ENCODE measurements at regions not wholly inside any gene's neighbourhood (a gene's known extent, or its start where the extent isn't known, plus 50 kb on each side); places are given as distances from the start of the nearest gene placed in this dataset.

- no peak overlapping the region for H3K4me2 ChIP-seq (ENCODE audit: low read length)
- H3K36me3 ChIP-seq (ENCODE audit: control insufficient read depth, insufficient read depth, low read length): no peaks in the 10 kb centered on the region
- H3K9me3 ChIP-seq (ENCODE audit: control insufficient read depth, low read length): no peaks in the 10 kb centered on the region
- no peak overlapping the region for H3K9ac ChIP-seq
- no peak overlapping the region for H3K27ac ChIP-seq
- no peak overlapping the region for H2AFZ ChIP-seq
- no peak for TF ChIP-seq CTCF (IDR thresholded peaks at IDR 0.05)
- H3K4me3 ChIP-seq (ENCODE audit: low read depth, low read length): no peak overlapping the region
- no peaks in the 10 kb centered on the region for H3K4me1 ChIP-seq
- H3K79me2 ChIP-seq: no peaks in the 10 kb centered on the region
- no peaks in the 10 kb centered on the region for H3K27me3 ChIP-seq (ENCODE audit: control insufficient read depth, insufficient read depth, low read length)
These were observed 63.0 kb upstream of the ZNF536 start for GRCh38 chr19:30309176-30309575.

GRCh38 chr19:30309905-30310601 lies 62.1 kb upstream of the ZNF536 start:
- Histone ChIP-seq H3K9me3 (ENCODE audit: control insufficient read depth, low read length) (no peaks in the 10 kb centered on the region), H3K4me2 (ENCODE audit: low read length) (no peak overlapping the region), H3K9ac (no peak overlapping the region), H3K79me2 (no peaks in the 10 kb centered on the region), H3K36me3 (ENCODE audit: control insufficient read depth, insufficient read depth, low read length) (no peaks in the 10 kb centered on the region), H2AFZ (no peak overlapping the region), H3K27me3 (ENCODE audit: control insufficient read depth, insufficient read depth, low read length) (no peaks in the 10 kb centered on the region), H3K4me1 (no peaks in the 10 kb centered on the region), H3K27ac (no peak overlapping the region), H3K4me3 (ENCODE audit: low read depth, low read length) (no peak overlapping the region)
- no peak for TF ChIP-seq CTCF (IDR thresholded peaks at IDR 0.05)

- H3K36me3 ChIP-seq (ENCODE audit: control insufficient read depth, insufficient read depth, low read length): no peaks in the 10 kb centered on the region
- no peaks in the 10 kb centered on the region for H3K79me2 ChIP-seq
- no peak overlapping the region for H3K4me2 ChIP-seq (ENCODE audit: low read length)
- no peak overlapping the region for H3K4me3 ChIP-seq (ENCODE audit: low read depth, low read length)
- no peaks in the 10 kb centered on the region for H3K9me3 ChIP-seq (ENCODE audit: control insufficient read depth, low read length)
- no peak overlapping the region for H2AFZ ChIP-seq
- no peak for TF ChIP-seq CTCF (IDR thresholded peaks at IDR 0.05)
- H3K9ac ChIP-seq: no peak overlapping the region
- H3K4me1 ChIP-seq: no peaks in the 10 kb centered on the region
- no peaks in the 10 kb centered on the region for H3K27me3 ChIP-seq (ENCODE audit: control insufficient read depth, insufficient read depth, low read length)
- no peak overlapping the region for H3K27ac ChIP-seq
These were observed 61.5 kb upstream of the ZNF536 start for GRCh38 chr19:30310602-30311263.

GRCh38 chr19:30311911-30312310 lies 60.3 kb upstream of the ZNF536 start:
- no peak overlapping the region for H3K4me2 ChIP-seq (ENCODE audit: low read length)
- no peaks in the 10 kb centered on the region for H3K4me1 ChIP-seq
- no peak for TF ChIP-seq CTCF (IDR thresholded peaks at IDR 0.05)
- H3K27me3 ChIP-seq (ENCODE audit: control insufficient read depth, insufficient read depth, low read length): no peaks in the 10 kb centered on the region
- no peak overlapping the region for H3K27ac ChIP-seq
- H3K9ac ChIP-seq: no peak overlapping the region
- no peaks in the 10 kb centered on the region for H3K79me2 ChIP-seq
- H3K4me3 ChIP-seq (ENCODE audit: low read depth, low read length): no peak overlapping the region
- H2AFZ ChIP-seq: no peak overlapping the region
- H3K36me3 ChIP-seq (ENCODE audit: control insufficient read depth, insufficient read depth, low read length): no peaks in the 10 kb centered on the region
- no peaks in the 10 kb centered on the region for H3K9me3 ChIP-seq (ENCODE audit: control insufficient read depth, low read length)

All from parathyroid adenoma (tissue), 2 donors.